Endothelial cell of umbilical vein (primary cell): ENCODE measurements at regions not wholly inside any gene's neighbourhood (a gene's known extent, or its start where the extent isn't known, plus 50 kb on each side); places are given as distances from the start of the nearest gene placed in this dataset.

Source experiments
- BruUV-seq: library from RNA; stranded (reverse); fragments of 400-500 nt; replicated peaks from 2 replicates; lab custom pipeline; 2021; lab: Mats Ljungman, UMichigan
- CTCF ChIA-PET: fragments of 300-600, 350-600 bp; sonication (Branson Sonifier 250); formaldehyde crosslinking; loops from one replicate; lab custom pipeline; 2021; ENCODE audit warnings: antibody characterized with exemption, inconsistent platforms; lab: Charles Lee
- POLR2A ChIA-PET: fragments of 300-600, 350-600 bp; sonication (Branson Sonifier 250); formaldehyde crosslinking; loops from one replicate; lab custom pipeline; 2021; ENCODE audit warnings: antibody characterized with exemption, inconsistent platforms; lab: Charles Lee
- DNase-seq: peaks from one replicate; pipeline ENCODE4 v3.0.0-alpha.2; 2011; ENCODE audit warnings: low read depth, low spot score
- FAIRE-seq: peaks from 2 replicates; lab custom pipeline; 2011; peaks lifted over from hg19 to GRCh38; lab: Jason Lieb, UNC
- H2AFZ ChIP-seq: 2 replicates; pipeline ENCODE4 v1.6.0; 2012; ENCODE audit warnings: low read depth, low read length, control low read depth, inconsistent platforms
- H3K27ac ChIP-seq: 2 replicates; pipeline ENCODE4 v1.5.1; 2011; ENCODE audit warnings: low read depth, mild to moderate bottlenecking, control low read depth, low read length, moderate library complexity; ENCODE audit not compliant: insufficient read depth
- H3K27me3 ChIP-seq, 2 experiments: 2 replicates each; pipeline versions ENCODE4 v1.6.0 to v1.6.1; 2011; ENCODE audit warnings: low read length in 2 of 2, mixed read lengths in 1 of 2; ENCODE audit not compliant: control insufficient read depth in 2 of 2, insufficient read depth in 2 of 2
- H3K36me3 ChIP-seq, 2 experiments: 2 replicates in 1 of 2; 3 replicates in 1 of 2; pipeline ENCODE4 v1.5.1; 2011; ENCODE audit warnings: low read length in 2 of 2, mild to moderate bottlenecking in 1 of 2, moderate library complexity in 1 of 2; ENCODE audit not compliant: control insufficient read depth in 2 of 2, insufficient read depth in 2 of 2; ENCODE audit errors: extremely low read depth in 1 of 2
- H3K4me1 ChIP-seq: 3 replicates; pipeline ENCODE4 v1.5.1; 2011; ENCODE audit warnings: mild to moderate bottlenecking, low read length; ENCODE audit not compliant: control insufficient read depth, insufficient read depth; ENCODE audit errors: extremely low read depth
- H3K4me2 ChIP-seq: 2 replicates; pipeline ENCODE4 v1.6.1; 2011; ENCODE audit warnings: low read length, control low read depth, mixed read lengths; ENCODE audit not compliant: insufficient read depth
- H3K4me3 ChIP-seq, 3 experiments: fragments of 200-600 bp in 1 of 3; sonication (generic), shearing (Covaris generic) in 1 of 3; replicated peaks in 1 of 3; 2 replicates each; pipeline ENCODE4 v1.5.1; 2011 to 2016; ENCODE audit warnings: control low read depth in 3 of 3, low read length in 3 of 3, mild to moderate bottlenecking in 2 of 3, inconsistent platforms in 1 of 3, low read depth in 1 of 3, moderate library complexity in 1 of 3; ENCODE audit not compliant: insufficient read depth in 1 of 3
- H3K79me2 ChIP-seq: 2 replicates; pipeline ENCODE4 v1.6.0; 2012; ENCODE audit warnings: low read length, inconsistent platforms; ENCODE audit not compliant: control insufficient read depth, insufficient read depth
- H3K9ac ChIP-seq: replicated peaks from 2 replicates; pipeline ENCODE3; 2011; ENCODE audit warnings: low read length, control low read depth; ENCODE audit not compliant: insufficient read depth; ENCODE audit errors: extremely low read depth
- H3K9me1 ChIP-seq: replicated peaks from 3 replicates; pipeline ENCODE4 v1.6.0; 2011; ENCODE audit warnings: mild to moderate bottlenecking, low read length; ENCODE audit not compliant: control insufficient read depth, insufficient read depth; ENCODE audit errors: extremely low read depth
- H3K9me3 ChIP-seq: replicated peaks from 2 replicates; pipeline ENCODE4 v1.5.1; 2012; ENCODE audit warnings: low read length, inconsistent platforms; ENCODE audit not compliant: control insufficient read depth, insufficient read depth
- H4K20me1 ChIP-seq: replicated peaks from 2 replicates; pipeline ENCODE3; 2011; ENCODE audit warnings: mild to moderate bottlenecking, low read length; ENCODE audit not compliant: control insufficient read depth, insufficient read depth; ENCODE audit errors: extremely low read depth
- CTCF ChIP-seq, 2 donors: IDR thresholded peaks; 1 replicate in 1 of 2; 2 replicates in 1 of 2; pipeline ENCODE4 v1.5.1; 2011; ENCODE audit warnings: low read length in 2 of 2, mild to moderate bottlenecking in 2 of 2, moderate library complexity in 2 of 2, control low read depth in 1 of 2, inconsistent platforms in 1 of 2, low read depth in 1 of 2; ENCODE audit not compliant: insufficient read depth in 1 of 2; ENCODE audit errors: extremely low read depth in 1 of 2
- EZH2 ChIP-seq: IDR thresholded peaks from 2 replicates; pipeline ENCODE4 v1.6.1; 2012; ENCODE audit warnings: borderline replicate concordance, low read depth, mild to moderate bottlenecking, moderate library complexity, low read length, inconsistent platforms; ENCODE audit not compliant: severe bottlenecking
- FOS ChIP-seq: IDR thresholded peaks from 2 replicates; pipeline ENCODE4 v1.6.1; 2011; ENCODE audit warnings: mild to moderate bottlenecking, low read length, moderate library complexity, borderline replicate concordance; ENCODE audit not compliant: insufficient read depth
- GATA2 ChIP-seq: IDR thresholded peaks from 2 replicates; pipeline ENCODE4 v1.7.0; 2011; ENCODE audit warnings: low read depth, mild to moderate bottlenecking, moderate library complexity, mixed read lengths, low read length; ENCODE audit not compliant: insufficient read length, insufficient read depth
- JUN ChIP-seq: IDR thresholded peaks from 2 replicates; pipeline ENCODE4 v1.6.1; 2011; ENCODE audit warnings: borderline replicate concordance, low read depth; ENCODE audit not compliant: insufficient read length, insufficient read depth
- MYC ChIP-seq: IDR thresholded peaks from one replicate; pipeline ENCODE4 v1.6.1; 2011; ENCODE audit warnings: mild to moderate bottlenecking, low read depth, low read length
- POLR2A ChIP-seq: IDR thresholded peaks from 2 replicates; pipeline ENCODE4 v1.6.1; 2012; ENCODE audit warnings: low read depth, mild to moderate bottlenecking, control low read depth, low read length
- POLR2AphosphoS5 ChIP-seq: IDR thresholded peaks from 2 replicates; pipeline ENCODE4 v1.6.1; 2012; ENCODE audit warnings: low read depth, mild to moderate bottlenecking, control low read depth, low read length, moderate library complexity; ENCODE audit not compliant: insufficient read depth
- dilution Hi-C: fragments of 300-500 bp; cut with MboI; formaldehyde crosslinking; loops from one replicate; pipeline ENCODE4 v1.15.0; 2019; ENCODE audit warnings: low sequenced_read_pairs; ENCODE audit not compliant: extremely low pct_ligation_motif_present
- intact Hi-C: fragments of 100-400 bp; cut with micrococcal nuclease; formaldehyde crosslinking; loops from one replicate; pipeline ENCODE4 v1.10.0; 2022
- TF ChIP-seq, protein P1 (sequence below): IDR thresholded peaks from 2 replicates; pipeline ENCODE4 v1.6.1; 2011; ENCODE audit not compliant: insufficient read depth, insufficient read length

- intact Hi-C loops (no loop called here), dilution Hi-C loops (no loop called here)
- Histone ChIP-seq H3K36me3 (no peaks in the 10 kb centered on the region), H3K4me3 (no peak overlapping the region), H4K20me1 (no peaks in the 10 kb centered on the region), H3K27me3 (no peaks in the 10 kb centered on the region), H3K9me3 (no peaks in the 10 kb centered on the region), H3K4me2 (no peak overlapping the region), H3K27ac (no peak overlapping the region), H3K79me2 (no peaks in the 10 kb centered on the region), H3K9ac (no peak overlapping the region), H3K9me1 (no peaks in the 10 kb centered on the region), H2AFZ (no peak overlapping the region), H3K4me1 (peaks cover 5% of the 10 kb centered on the region)
- no peak for TF ChIP-seq FOS
- no peak for TF ChIP-seq MYC
- TF ChIP-seq GATA2: no peak
- TF ChIP-seq EZH2: no peak
- TF ChIP-seq POLR2A: no peak
- no peak for TF ChIP-seq JUN
- TF ChIP-seq, protein P1, sequence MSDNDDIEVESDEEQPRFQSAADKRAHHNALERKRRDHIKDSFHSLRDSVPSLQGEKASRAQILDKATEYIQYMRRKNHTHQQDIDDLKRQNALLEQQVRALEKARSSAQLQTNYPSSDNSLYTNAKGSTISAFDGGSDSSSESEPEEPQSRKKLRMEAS: no peak
- TF ChIP-seq CTCF (IDR thresholded peaks at IDR 0.05; ENCODE audit: extremely low read depth in 1 of 2, insufficient read depth in 1 of 2, low read depth in 1 of 2, low read length in 2 of 2): no peak
- no peak for TF ChIP-seq POLR2AphosphoS5
- FAIRE-seq: no peak
- ChIA-PET CTCF (no interaction called here), POLR2A (no interaction called here)
- DNase-seq: no peak
- BruUV-seq: no TSS peak
Measured at GRCh38 chr1:68373173-68373572, 76.6 kb downstream of the RPE65 start.
